GM23338 (cell line): ENCODE measurements at regions not wholly inside any gene's neighbourhood (a gene's known extent, or its start where the extent isn't known, plus 50 kb on each side); places are given as distances from the start of the nearest gene placed in this dataset.

Experiments used
- ATAC-seq: fragments of 200-7000 bp; cut with Tn5 transposase; 3 replicates; pipeline ENCODE4 v1.9.1; 2020
- DNase-seq: peaks from one replicate; pipeline ENCODE4 v3.0.0-alpha.2; 2015; ENCODE audit warnings: low spot score
- H2AFZ ChIP-seq: fragments of 200-600 bp; sonication (generic); 2 replicates; pipeline ENCODE4 v1.8.0; 2016; ENCODE audit warnings: antibody characterized with exemption, mild to moderate bottlenecking, moderate library complexity
- H3F3A ChIP-seq: fragments of 200-600 bp; sonication (generic); replicated peaks from 2 replicates; pipeline ENCODE4 v1.8.0; 2017; ENCODE audit warnings: antibody characterized with exemption, mixed run types, low read depth
- H3K27ac ChIP-seq: fragments of 200-600 bp; sonication (generic); 2 replicates; pipeline ENCODE4 v1.6.1; 2016; ENCODE audit warnings: low read depth
- H3K27me3 ChIP-seq: fragments of 200-600 bp; sonication (generic); 2 replicates; pipeline ENCODE4 v1.8.0; 2016; ENCODE audit warnings: mild to moderate bottlenecking, mixed run types, moderate library complexity; ENCODE audit not compliant: insufficient read depth
- H3K36me3 ChIP-seq: fragments of 200-600 bp; sonication (generic); 2 replicates; pipeline ENCODE4 v1.8.0; 2016; ENCODE audit warnings: mild to moderate bottlenecking; ENCODE audit not compliant: insufficient read depth
- H3K4me1 ChIP-seq: fragments of 200-600 bp; sonication (generic); 2 replicates; pipeline ENCODE4 v1.8.0; 2016; ENCODE audit warnings: mild to moderate bottlenecking, moderate library complexity; ENCODE audit not compliant: insufficient read depth
- H3K4me2 ChIP-seq: fragments of 200-600 bp; sonication (generic); 2 replicates; pipeline ENCODE4 v1.7.1; 2017; ENCODE audit warnings: mixed run types
- H3K4me3 ChIP-seq: fragments of 200-600 bp; sonication (generic); 2 replicates; pipeline ENCODE4 v1.6.1; 2016; ENCODE audit warnings: mixed run types
- H3K79me2 ChIP-seq: fragments of 200-600 bp; sonication (generic); replicated peaks from 2 replicates; pipeline ENCODE4 v1.8.0; 2017; ENCODE audit warnings: mild to moderate bottlenecking; ENCODE audit not compliant: insufficient read depth
- H3K9me2 ChIP-seq: fragments of 200-600 bp; sonication (generic); 2 replicates; pipeline ENCODE4 v1.8.0; 2017; ENCODE audit not compliant: insufficient read depth
- H4K20me1 ChIP-seq: fragments of 200-600 bp; sonication (generic); replicated peaks from 2 replicates; pipeline ENCODE4 v1.8.0; 2017; ENCODE audit warnings: mild to moderate bottlenecking; ENCODE audit not compliant: insufficient read depth
- H3K27ac Mint-ChIP-seq: 2 replicates; pipeline ENCODE4 v1.8.0; 2020; ENCODE audit warnings: inconsistent platforms, mild to moderate bottlenecking, moderate library complexity, mixed read lengths
- H3K27me3 Mint-ChIP-seq: 3 replicates; pipeline ENCODE4 v1.8.0; 2022; ENCODE audit warnings: low read depth, mild to moderate bottlenecking, moderate library complexity, mixed read lengths, inconsistent platforms; ENCODE audit not compliant: insufficient read depth, poor library complexity
- H3K36me3 Mint-ChIP-seq: 3 replicates; pipeline ENCODE4 v1.8.0; 2021; ENCODE audit warnings: low read depth, mild to moderate bottlenecking, inconsistent platforms, moderate library complexity, mixed read lengths
- H3K4me1 Mint-ChIP-seq: 3 replicates; pipeline ENCODE4 v1.8.0; 2020; ENCODE audit warnings: mild to moderate bottlenecking, inconsistent platforms, mixed read lengths
- H3K4me3 Mint-ChIP-seq: 3 replicates; pipeline ENCODE4 v1.8.0; 2021; ENCODE audit warnings: moderate library complexity, mild to moderate bottlenecking, inconsistent platforms, mixed read lengths
- H3K9me3 Mint-ChIP-seq: 3 replicates; pipeline ENCODE4 v1.8.0; 2020; ENCODE audit warnings: moderate library complexity, mild to moderate bottlenecking, inconsistent platforms, mixed read lengths
- CREB1 ChIP-seq: fragments of 250-450 bp; sonication (Bioruptor Pico); IDR thresholded peaks from 2 replicates; pipeline ENCODE4 v1.5.0; 2020; ENCODE audit warnings: low read depth, mild to moderate bottlenecking, moderate library complexity
- EZH2 ChIP-seq: fragments of 200-600 bp; sonication (generic); IDR thresholded peaks from one replicate; pipeline ENCODE4 v1.8.0; 2017; ENCODE audit warnings: antibody characterized with exemption, mild to moderate bottlenecking, low read depth; ENCODE audit not compliant: unreplicated experiment
- EZH2phosphoT487 ChIP-seq: fragments of 200-600 bp; sonication (generic); IDR thresholded peaks from one replicate; pipeline ENCODE4 v1.8.1; 2018; ENCODE audit warnings: antibody characterized with exemption; ENCODE audit not compliant: unreplicated experiment
- JUNB ChIP-seq: IDR thresholded peaks from one replicate; pipeline ENCODE4 v1.6.1; 2016; ENCODE audit warnings: antibody characterized with exemption; ENCODE audit not compliant: unreplicated experiment
- NANOG ChIP-seq: IDR thresholded peaks from 2 replicates; pipeline ENCODE4 v1.6.1; 2016; ENCODE audit warnings: antibody characterized with exemption, borderline replicate concordance
- POLR2AphosphoS5 ChIP-seq: IDR thresholded peaks from 2 replicates; pipeline ENCODE4 v1.6.1; 2016; ENCODE audit warnings: antibody characterized with exemption, low read depth
- STAT1 ChIP-seq: IDR thresholded peaks from one replicate; pipeline ENCODE4 v1.6.1; 2016; ENCODE audit warnings: antibody characterized with exemption; ENCODE audit not compliant: unreplicated experiment
- ZNF114 ChIP-seq: fragments of 250-450 bp; sonication (Bioruptor Pico); IDR thresholded peaks from 2 replicates; pipeline ENCODE4 v1.5.0; 2020; ENCODE audit warnings: mild to moderate bottlenecking, moderate library complexity
- ZNF331 ChIP-seq: fragments of 250-450 bp; sonication (Bioruptor Pico); IDR thresholded peaks from 2 replicates; pipeline ENCODE4 v1.5.0; 2020; ENCODE audit warnings: low read depth, mild to moderate bottlenecking, moderate library complexity
- TF ChIP-seq, protein P1 (sequence below), 2 experiments: fragments of 200-600 bp in 1 of 2; sonication (generic) in 1 of 2; conservative IDR thresholded peaks; 2 replicates each; pipeline versions ENCODE4 v1.5.1 to v1.6.1; 2016 to 2017; ENCODE audit warnings: antibody characterized with exemption in 2 of 2, low read depth in 2 of 2, mild to moderate bottlenecking in 2 of 2, moderate library complexity in 1 of 2
- TF ChIP-seq, protein P2 (sequence below): IDR thresholded peaks from one replicate; pipeline ENCODE4 v1.6.1; 2018; ENCODE audit warnings: antibody characterized with exemption; ENCODE audit not compliant: unreplicated experiment
- TF ChIP-seq, protein P3 (sequence below): fragments of 250-450 bp; sonication (Bioruptor Pico); IDR thresholded peaks from 2 replicates; pipeline ENCODE4 v1.5.0; 2020; ENCODE audit warnings: mild to moderate bottlenecking, moderate library complexity

DNA sequence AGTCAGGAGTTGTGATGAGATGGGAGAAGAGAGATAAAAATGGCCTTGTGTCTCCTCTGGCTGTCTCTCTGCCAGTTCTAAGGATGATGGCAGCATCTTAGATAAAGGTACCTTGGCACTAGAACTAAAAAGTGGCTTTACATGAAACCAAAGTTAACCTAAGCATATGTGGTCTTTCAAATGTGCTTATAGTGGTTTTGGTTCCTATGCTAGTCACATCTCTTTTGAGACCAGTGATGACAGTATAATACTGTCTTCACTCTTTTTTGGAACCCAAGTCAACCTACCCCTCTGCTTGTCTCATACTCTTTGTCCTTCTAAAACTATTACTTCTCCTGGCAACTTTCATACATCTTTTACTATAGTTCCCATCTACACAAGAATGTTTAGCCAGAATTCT, 142.2 kb upstream of the SATB1 start:
- no peak for TF ChIP-seq EZH2
- TF ChIP-seq, protein P1, sequence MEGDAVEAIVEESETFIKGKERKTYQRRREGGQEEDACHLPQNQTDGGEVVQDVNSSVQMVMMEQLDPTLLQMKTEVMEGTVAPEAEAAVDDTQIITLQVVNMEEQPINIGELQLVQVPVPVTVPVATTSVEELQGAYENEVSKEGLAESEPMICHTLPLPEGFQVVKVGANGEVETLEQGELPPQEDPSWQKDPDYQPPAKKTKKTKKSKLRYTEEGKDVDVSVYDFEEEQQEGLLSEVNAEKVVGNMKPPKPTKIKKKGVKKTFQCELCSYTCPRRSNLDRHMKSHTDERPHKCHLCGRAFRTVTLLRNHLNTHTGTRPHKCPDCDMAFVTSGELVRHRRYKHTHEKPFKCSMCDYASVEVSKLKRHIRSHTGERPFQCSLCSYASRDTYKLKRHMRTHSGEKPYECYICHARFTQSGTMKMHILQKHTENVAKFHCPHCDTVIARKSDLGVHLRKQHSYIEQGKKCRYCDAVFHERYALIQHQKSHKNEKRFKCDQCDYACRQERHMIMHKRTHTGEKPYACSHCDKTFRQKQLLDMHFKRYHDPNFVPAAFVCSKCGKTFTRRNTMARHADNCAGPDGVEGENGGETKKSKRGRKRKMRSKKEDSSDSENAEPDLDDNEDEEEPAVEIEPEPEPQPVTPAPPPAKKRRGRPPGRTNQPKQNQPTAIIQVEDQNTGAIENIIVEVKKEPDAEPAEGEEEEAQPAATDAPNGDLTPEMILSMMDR (conservative IDR thresholded peaks at IDR 0.05; ENCODE audit: low read depth in 2 of 2), result no peak
- TF ChIP-seq ZNF114 (CRISPR knock-in tag), result no peak
- no peak for TF ChIP-seq CREB1
- no peak for TF ChIP-seq POLR2AphosphoS5
- no peak for TF ChIP-seq ZNF331
- TF ChIP-seq STAT1, result no peak
- no peak for TF ChIP-seq EZH2phosphoT487
- TF ChIP-seq, protein P2, sequence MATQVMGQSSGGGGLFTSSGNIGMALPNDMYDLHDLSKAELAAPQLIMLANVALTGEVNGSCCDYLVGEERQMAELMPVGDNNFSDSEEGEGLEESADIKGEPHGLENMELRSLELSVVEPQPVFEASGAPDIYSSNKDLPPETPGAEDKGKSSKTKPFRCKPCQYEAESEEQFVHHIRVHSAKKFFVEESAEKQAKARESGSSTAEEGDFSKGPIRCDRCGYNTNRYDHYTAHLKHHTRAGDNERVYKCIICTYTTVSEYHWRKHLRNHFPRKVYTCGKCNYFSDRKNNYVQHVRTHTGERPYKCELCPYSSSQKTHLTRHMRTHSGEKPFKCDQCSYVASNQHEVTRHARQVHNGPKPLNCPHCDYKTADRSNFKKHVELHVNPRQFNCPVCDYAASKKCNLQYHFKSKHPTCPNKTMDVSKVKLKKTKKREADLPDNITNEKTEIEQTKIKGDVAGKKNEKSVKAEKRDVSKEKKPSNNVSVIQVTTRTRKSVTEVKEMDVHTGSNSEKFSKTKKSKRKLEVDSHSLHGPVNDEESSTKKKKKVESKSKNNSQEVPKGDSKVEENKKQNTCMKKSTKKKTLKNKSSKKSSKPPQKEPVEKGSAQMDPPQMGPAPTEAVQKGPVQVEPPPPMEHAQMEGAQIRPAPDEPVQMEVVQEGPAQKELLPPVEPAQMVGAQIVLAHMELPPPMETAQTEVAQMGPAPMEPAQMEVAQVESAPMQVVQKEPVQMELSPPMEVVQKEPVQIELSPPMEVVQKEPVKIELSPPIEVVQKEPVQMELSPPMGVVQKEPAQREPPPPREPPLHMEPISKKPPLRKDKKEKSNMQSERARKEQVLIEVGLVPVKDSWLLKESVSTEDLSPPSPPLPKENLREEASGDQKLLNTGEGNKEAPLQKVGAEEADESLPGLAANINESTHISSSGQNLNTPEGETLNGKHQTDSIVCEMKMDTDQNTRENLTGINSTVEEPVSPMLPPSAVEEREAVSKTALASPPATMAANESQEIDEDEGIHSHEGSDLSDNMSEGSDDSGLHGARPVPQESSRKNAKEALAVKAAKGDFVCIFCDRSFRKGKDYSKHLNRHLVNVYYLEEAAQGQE, result no peak
- TF ChIP-seq, protein P3, sequence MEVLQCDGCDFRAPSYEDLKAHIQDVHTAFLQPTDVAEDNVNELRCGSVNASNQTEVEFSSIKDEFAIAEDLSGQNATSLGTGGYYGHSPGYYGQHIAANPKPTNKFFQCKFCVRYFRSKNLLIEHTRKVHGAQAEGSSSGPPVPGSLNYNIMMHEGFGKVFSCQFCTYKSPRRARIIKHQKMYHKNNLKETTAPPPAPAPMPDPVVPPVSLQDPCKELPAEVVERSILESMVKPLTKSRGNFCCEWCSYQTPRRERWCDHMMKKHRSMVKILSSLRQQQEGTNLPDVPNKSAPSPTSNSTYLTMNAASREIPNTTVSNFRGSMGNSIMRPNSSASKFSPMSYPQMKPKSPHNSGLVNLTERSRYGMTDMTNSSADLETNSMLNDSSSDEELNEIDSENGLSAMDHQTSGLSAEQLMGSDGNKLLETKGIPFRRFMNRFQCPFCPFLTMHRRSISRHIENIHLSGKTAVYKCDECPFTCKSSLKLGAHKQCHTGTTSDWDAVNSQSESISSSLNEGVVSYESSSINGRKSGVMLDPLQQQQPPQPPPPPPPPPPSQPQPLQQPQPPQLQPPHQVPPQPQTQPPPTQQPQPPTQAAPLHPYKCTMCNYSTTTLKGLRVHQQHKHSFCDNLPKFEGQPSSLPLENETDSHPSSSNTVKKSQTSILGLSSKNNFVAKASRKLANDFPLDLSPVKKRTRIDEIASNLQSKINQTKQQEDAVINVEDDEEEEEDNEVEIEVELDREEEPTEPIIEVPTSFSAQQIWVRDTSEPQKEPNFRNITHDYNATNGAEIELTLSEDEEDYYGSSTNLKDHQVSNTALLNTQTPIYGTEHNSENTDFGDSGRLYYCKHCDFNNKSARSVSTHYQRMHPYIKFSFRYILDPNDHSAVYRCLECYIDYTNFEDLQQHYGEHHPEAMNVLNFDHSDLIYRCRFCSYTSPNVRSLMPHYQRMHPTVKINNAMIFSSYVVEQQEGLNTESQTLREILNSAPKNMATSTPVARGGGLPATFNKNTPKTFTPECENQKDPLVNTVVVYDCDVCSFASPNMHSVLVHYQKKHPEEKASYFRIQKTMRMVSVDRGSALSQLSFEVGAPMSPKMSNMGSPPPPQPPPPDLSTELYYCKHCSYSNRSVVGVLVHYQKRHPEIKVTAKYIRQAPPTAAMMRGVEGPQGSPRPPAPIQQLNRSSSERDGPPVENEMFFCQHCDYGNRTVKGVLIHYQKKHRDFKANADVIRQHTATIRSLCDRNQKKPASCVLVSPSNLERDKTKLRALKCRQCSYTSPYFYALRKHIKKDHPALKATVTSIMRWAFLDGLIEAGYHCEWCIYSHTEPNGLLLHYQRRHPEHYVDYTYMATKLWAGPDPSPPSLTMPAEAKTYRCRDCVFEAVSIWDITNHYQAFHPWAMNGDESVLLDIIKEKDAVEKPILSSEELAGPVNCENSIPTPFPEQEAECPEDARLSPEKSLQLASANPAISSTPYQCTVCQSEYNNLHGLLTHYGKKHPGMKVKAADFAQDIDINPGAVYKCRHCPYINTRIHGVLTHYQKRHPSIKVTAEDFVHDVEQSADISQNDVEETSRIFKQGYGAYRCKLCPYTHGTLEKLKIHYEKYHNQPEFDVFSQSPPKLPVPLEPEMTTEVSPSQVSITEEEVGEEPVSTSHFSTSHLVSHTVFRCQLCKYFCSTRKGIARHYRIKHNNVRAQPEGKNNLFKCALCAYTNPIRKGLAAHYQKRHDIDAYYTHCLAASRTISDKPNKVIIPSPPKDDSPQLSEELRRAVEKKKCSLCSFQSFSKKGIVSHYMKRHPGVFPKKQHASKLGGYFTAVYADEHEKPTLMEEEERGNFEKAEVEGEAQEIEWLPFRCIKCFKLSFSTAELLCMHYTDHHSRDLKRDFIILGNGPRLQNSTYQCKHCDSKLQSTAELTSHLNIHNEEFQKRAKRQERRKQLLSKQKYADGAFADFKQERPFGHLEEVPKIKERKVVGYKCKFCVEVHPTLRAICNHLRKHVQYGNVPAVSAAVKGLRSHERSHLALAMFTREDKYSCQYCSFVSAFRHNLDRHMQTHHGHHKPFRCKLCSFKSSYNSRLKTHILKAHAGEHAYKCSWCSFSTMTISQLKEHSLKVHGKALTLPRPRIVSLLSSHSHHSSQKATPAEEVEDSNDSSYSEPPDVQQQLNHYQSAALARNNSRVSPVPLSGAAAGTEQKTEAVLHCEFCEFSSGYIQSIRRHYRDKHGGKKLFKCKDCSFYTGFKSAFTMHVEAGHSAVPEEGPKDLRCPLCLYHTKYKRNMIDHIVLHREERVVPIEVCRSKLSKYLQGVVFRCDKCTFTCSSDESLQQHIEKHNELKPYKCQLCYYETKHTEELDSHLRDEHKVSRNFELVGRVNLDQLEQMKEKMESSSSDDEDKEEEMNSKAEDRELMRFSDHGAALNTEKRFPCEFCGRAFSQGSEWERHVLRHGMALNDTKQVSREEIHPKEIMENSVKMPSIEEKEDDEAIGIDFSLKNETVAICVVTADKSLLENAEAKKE (CRISPR knock-in tag), result no peak
- TF ChIP-seq JUNB, result no peak
- no peak for TF ChIP-seq NANOG
- Histone ChIP-seq H3K9me2 (peaks cover 10% of the 10 kb centered on the region; the same call in 1 of the 2 replicates), H2AFZ (no peak overlapping the region), H3K27ac (no peak overlapping the region), H3K27me3 (no peaks in the 10 kb centered on the region), H3K79me2 (no peaks in the 10 kb centered on the region), H3F3A (no peaks in the 10 kb centered on the region), H3K4me1 (peaks cover 29% of the 10 kb centered on the region), H3K36me3 (no peaks in the 10 kb centered on the region), H3K4me3 (no peak overlapping the region), H4K20me1 (no peaks in the 10 kb centered on the region), H3K4me2 (no peak overlapping the region)
- no peak overlapping the region for H3K4me3 Mint-ChIP-seq
- no peak overlapping the region for H3K27ac Mint-ChIP-seq
- H3K9me3 Mint-ChIP-seq, result no peaks in the 10 kb centered on the region
- peaks cover 3% of the 10 kb centered on the region for H3K27me3 Mint-ChIP-seq
- DNase-seq (no peak), ATAC-seq (no peak)
- peaks cover 17% of the 10 kb centered on the region for H3K4me1 Mint-ChIP-seq
- H3K36me3 Mint-ChIP-seq, result no peaks in the 10 kb centered on the region
